D721Med (cell line): ENCODE measurements at regions not wholly inside any gene's neighbourhood (a gene's known extent, or its start where the extent isn't known, plus 50 kb on each side); places are given as distances from the start of the nearest gene placed in this dataset.

Experiments
- DNase-seq: peaks from one replicate; pipeline ENCODE4 v3.0.0; 2011; ENCODE audit warnings: low spot score; ENCODE audit not compliant: insufficient read length
- FAIRE-seq: peaks from 2 replicates; lab custom pipeline; 2011; peaks lifted over from hg19 to GRCh38; lab: Jason Lieb, UNC
- CTCF ChIP-seq: IDR thresholded peaks from 2 replicates; pipeline ENCODE4 v1.5.1; 2012; ENCODE audit warnings: mild to moderate bottlenecking, control low read depth; ENCODE audit not compliant: insufficient read depth; ENCODE audit errors: missing control alignments

- TF ChIP-seq CTCF: no peak
- FAIRE-seq: no peak
- no peak for DNase-seq
Observed at GRCh38 chr7:15860264-15860949, 173.9 kb upstream of the MEOX2 start.

GRCh38 chr7:15857026-15857425 lies 170.5 kb upstream of the MEOX2 start:
- TF ChIP-seq CTCF: no peak

GRCh38 chr7:15856311-15856710 lies 169.8 kb upstream of the MEOX2 start:
- FAIRE-seq (no peak), DNase-seq (no peak)
- no peak for TF ChIP-seq CTCF

More at GRCh38 chr7:15857026-15857425, 170.5 kb upstream of the MEOX2 start:
- no peak for FAIRE-seq
- DNase-seq: no peak

GRCh38 chr7:15855525-15856109 lies 169.1 kb upstream of the MEOX2 start:
- no peak for FAIRE-seq
- DNase-seq: no peak
- no peak for TF ChIP-seq CTCF

- DNase-seq: no peak
- no peak for TF ChIP-seq CTCF
- FAIRE-seq: no peak
Observed at GRCh38 chr7:15854841-15855524, 168.5 kb upstream of the MEOX2 start.

GRCh38 chr7:15853832-15854470 lies 167.5 kb upstream of the MEOX2 start:
- FAIRE-seq (no peak), DNase-seq (no peak)
- no peak for TF ChIP-seq CTCF
